ELR (cell line): ENCODE measurements at regions not wholly inside any gene's neighbourhood (a gene's known extent, or its start where the extent isn't known, plus 50 kb on each side); places are given as distances from the start of the nearest gene placed in this dataset.
A peak's percentile ranks its signal among the peaks of the same experiment; 100 is the strongest.
"Not testable (repeated sequence)": the region's sequence is repeated elsewhere in the genome, so short reads cannot be mapped to it uniquely, and the experiment has no call there.

Source experiments
- DNase-seq: peaks from one replicate; pipeline ENCODE4 v3.0.0-alpha.2; 2015; ENCODE audit warnings: low read depth

- DNase-seq: peak; percentile 88
Measured at GRCh38 chr4:27360790-27361267, 500.2 kb downstream of the STIM2 start.

GRCh38 chr4:27364509-27364908, 503.9 kb downstream of the STIM2 start:
- DNase-seq: no peak

GRCh38 chr4:27366104-27366823, 505.6 kb downstream of the STIM2 start:
- DNase-seq: peak; percentile 80

- no peak for DNase-seq
Measured at GRCh38 chr4:27368781-27369180, 508.1 kb downstream of the STIM2 start.

- DNase-seq: no peak
Measured at GRCh38 chr4:27381815-27382214, 521.2 kb downstream of the STIM2 start.

GRCh38 chr4:27387711-27388110, 527.1 kb downstream of the STIM2 start:
- no peak for DNase-seq

GRCh38 chr4:27397886-27398285, 537.2 kb downstream of the STIM2 start:
- DNase-seq: peak; percentile 88

GRCh38 chr4:27398631-27399310, 538.1 kb downstream of the STIM2 start:
- peak; percentile 48 for DNase-seq

GRCh38 chr4:27407616-27408015, 547.0 kb downstream of the STIM2 start:
- no peak for DNase-seq

GRCh38 chr4:27412613-27413012, 552.0 kb downstream of the STIM2 start:
- DNase-seq: peak; percentile 31

GRCh38 chr4:27414887-27415731, 554.5 kb downstream of the STIM2 start:
- no peak for DNase-seq

GRCh38 chr4:27428661-27429060, 568.0 kb downstream of the STIM2 start:
- DNase-seq: no peak

GRCh38 chr4:27429364-27429871, 568.8 kb downstream of the STIM2 start:
- DNase-seq: peak; percentile 53

- DNase-seq: no peak
Measured at GRCh38 chr4:27442146-27442545, 581.5 kb downstream of the STIM2 start.

- DNase-seq: not testable (repeated sequence)
Measured at GRCh38 chr4:27442661-27443060, 582.0 kb downstream of the STIM2 start.

GRCh38 chr4:27463816-27464215, 603.2 kb downstream of the STIM2 start:
- DNase-seq: peak; percentile 93

- no peak for DNase-seq
Measured at GRCh38 chr4:27467351-27467750, 606.7 kb downstream of the STIM2 start.

GRCh38 chr4:27472364-27472763, 611.7 kb downstream of the STIM2 start:
- no peak for DNase-seq

- no peak for DNase-seq
Measured at GRCh38 chr4:27474691-27475090, 614.0 kb downstream of the STIM2 start.

GRCh38 chr4:27484216-27484615, 623.6 kb downstream of the STIM2 start:
- no peak for DNase-seq

- DNase-seq: no peak
Measured at GRCh38 chr4:27490315-27490714, 629.7 kb downstream of the STIM2 start.

- DNase-seq: no peak
Measured at GRCh38 chr4:27490766-27491165, 630.1 kb downstream of the STIM2 start.
